Lower lobe of right lung (tissue), 2 donors: ENCODE measurements at regions not wholly inside any gene's neighbourhood (a gene's known extent, or its start where the extent isn't known, plus 50 kb on each side); places are given as distances from the start of the nearest gene placed in this dataset.
"Not testable (repeated sequence)": the region's sequence is repeated elsewhere in the genome, so short reads cannot be mapped to it uniquely, and the experiment has no call there.

ENCODE experiments used
- ATAC-seq, 2 donors: fragments of 200-7000 bp; cut with Tn5 transposase; one replicate each; pipeline ENCODE4 v1.9.1; 2020 to 2022; ENCODE audit warnings: mild to moderate bottlenecking in 2 of 2, moderate library complexity in 2 of 2
- DNase-seq: peaks from one replicate; pipeline ENCODE4 v3.0.0-alpha.2; 2020
- H3K27ac ChIP-seq: fragments of 200-600 bp; one replicate; pipeline ENCODE4 v1.8.0; 2022
- H3K27me3 ChIP-seq: fragments of 200-600 bp; one replicate; pipeline ENCODE4 v1.8.0; 2022; ENCODE audit warnings: low read depth
- H3K36me3 ChIP-seq: fragments of 200-600 bp; one replicate; pipeline ENCODE4 v1.8.0; 2022; ENCODE audit warnings: mild to moderate bottlenecking
- H3K4me1 ChIP-seq: fragments of 200-600 bp; one replicate; pipeline ENCODE4 v1.8.0; 2022
- H3K4me3 ChIP-seq: fragments of 200-600 bp; one replicate; pipeline ENCODE4 v1.8.0; 2022; ENCODE audit warnings: mild to moderate bottlenecking
- H3K9me3 ChIP-seq: fragments of 200-600 bp; one replicate; pipeline ENCODE4 v1.8.0; 2022
- intact Hi-C: fragments of 100-400 bp; cut with DNase I; formaldehyde crosslinking; loops from one replicate; pipeline ENCODE4 v1.11.0; 2022
- TF ChIP-seq, protein P1 (sequence below): fragments of 200-600 bp; IDR thresholded peaks from one replicate; pipeline ENCODE4 v1.8.0; 2022; ENCODE audit warnings: antibody characterized with exemption, mild to moderate bottlenecking
- donor health status: DM: no; HTN: yes; CAD: no; lungs with severe emphysema.

DNA sequence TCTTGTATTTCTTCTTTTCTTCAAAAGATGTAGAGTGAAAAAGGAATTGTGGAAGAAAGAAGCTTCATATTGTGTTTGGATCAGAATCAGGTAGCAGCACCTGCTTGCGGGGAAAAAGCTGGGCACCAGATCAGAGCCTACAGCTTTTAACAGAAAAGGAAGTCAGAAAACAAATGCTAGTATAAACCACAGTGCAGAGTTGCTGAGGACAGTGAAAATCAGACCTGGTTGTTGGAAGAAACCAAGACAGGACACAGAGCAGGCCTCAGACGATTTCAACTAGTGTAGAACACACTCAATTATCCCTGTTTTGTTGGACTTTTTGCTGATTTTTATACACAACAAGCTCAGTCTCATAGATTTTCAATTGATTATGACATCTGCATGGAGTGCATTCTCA lies 221.4 kb downstream of the PTN start:
- H3K36me3 ChIP-seq, result no peaks in the 10 kb centered on the region
- H3K27me3 ChIP-seq, result no peaks in the 10 kb centered on the region
- no peak for ATAC-seq
- H3K4me3 ChIP-seq, result no peak overlapping the region
- TF ChIP-seq, protein P1, sequence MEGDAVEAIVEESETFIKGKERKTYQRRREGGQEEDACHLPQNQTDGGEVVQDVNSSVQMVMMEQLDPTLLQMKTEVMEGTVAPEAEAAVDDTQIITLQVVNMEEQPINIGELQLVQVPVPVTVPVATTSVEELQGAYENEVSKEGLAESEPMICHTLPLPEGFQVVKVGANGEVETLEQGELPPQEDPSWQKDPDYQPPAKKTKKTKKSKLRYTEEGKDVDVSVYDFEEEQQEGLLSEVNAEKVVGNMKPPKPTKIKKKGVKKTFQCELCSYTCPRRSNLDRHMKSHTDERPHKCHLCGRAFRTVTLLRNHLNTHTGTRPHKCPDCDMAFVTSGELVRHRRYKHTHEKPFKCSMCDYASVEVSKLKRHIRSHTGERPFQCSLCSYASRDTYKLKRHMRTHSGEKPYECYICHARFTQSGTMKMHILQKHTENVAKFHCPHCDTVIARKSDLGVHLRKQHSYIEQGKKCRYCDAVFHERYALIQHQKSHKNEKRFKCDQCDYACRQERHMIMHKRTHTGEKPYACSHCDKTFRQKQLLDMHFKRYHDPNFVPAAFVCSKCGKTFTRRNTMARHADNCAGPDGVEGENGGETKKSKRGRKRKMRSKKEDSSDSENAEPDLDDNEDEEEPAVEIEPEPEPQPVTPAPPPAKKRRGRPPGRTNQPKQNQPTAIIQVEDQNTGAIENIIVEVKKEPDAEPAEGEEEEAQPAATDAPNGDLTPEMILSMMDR, result no peak
- no peaks in the 10 kb centered on the region for H3K4me1 ChIP-seq
- H3K9me3 ChIP-seq, result no peaks in the 10 kb centered on the region
- DNase-seq, result no peak
- no peak overlapping the region for H3K27ac ChIP-seq
- intact Hi-C loops, result no loop called here

DNA sequence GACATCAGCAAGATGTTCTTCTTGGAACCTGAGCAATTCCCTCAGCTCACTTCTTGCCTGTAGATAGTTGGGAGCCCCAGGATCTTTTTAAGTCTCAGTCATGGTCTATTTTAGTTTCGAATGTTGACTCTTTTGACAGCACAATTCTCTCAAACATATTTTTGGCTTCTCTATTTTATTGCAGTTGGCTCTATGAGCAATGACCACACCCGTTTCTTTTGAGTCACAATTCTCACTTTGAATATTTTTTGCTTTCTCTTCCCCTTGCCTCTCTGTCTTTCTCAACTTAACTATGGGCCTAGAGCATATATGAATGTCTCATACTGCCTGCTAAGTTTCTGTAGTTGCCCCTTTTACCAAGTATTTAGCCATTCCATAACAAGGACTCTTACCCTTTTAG lies 222.8 kb downstream of the PTN start:
- Histone ChIP-seq H3K4me1 (no peaks in the 10 kb centered on the region), H3K4me3 (no peak overlapping the region), H3K27me3 (no peaks in the 10 kb centered on the region), H3K9me3 (no peaks in the 10 kb centered on the region), H3K36me3 (no peaks in the 10 kb centered on the region), H3K27ac (no peak overlapping the region)
- intact Hi-C loops, result no loop called here
- TF ChIP-seq, protein P1, result no peak
- no peak for DNase-seq
- ATAC-seq, result no peak

DNA sequence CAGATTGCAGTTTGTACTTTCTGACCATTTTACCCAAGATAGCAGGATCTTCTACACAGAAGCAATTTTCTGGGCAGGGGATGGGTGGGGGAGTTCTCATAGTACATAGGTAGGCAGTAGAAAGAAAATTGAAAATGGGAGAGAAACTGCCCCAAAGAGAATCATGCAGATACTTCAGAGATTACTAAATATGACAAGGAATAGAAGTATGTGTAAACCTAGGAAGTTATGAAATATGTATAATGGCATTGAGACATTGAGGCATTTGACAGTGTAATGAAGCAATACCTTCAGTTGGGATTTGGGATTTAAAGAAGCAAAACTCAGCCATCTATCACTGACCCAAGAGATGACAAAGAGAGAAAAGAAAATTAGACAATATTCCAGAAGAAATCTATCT lies 233.0 kb downstream of the PTN start:
- no peaks in the 10 kb centered on the region for H3K36me3 ChIP-seq
- H3K9me3 ChIP-seq, result no peaks in the 10 kb centered on the region
- intact Hi-C loops, result no loop called here
- DNase-seq (no peak), ATAC-seq (no peak)
- H3K4me3 ChIP-seq, result no peak overlapping the region
- H3K27ac ChIP-seq, result no peak overlapping the region
- no peaks in the 10 kb centered on the region for H3K27me3 ChIP-seq
- H3K4me1 ChIP-seq, result no peaks in the 10 kb centered on the region
- TF ChIP-seq, protein P1, result no peak

DNA sequence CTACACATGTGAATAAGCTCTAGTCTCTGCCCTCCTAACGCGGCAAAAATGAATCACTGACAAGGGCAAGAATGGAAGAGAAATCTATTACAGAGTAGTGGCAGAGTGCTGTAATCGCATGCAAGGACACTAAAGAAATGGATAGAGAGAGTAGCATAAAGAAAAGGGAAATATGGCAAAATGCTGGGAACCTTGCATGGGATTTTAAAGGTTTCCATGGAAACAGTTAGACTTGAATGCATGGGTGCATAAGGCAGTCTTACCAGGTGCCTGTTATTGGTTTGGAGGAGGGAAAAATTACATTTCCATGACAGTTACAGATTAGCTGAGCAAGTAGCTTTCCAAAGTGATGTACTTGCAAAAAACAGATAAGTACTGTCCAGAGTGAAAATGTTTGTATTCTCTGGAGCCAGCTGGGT lies 233.4 kb downstream of the PTN start:
- TF ChIP-seq, protein P1, result no peak
- Histone ChIP-seq H3K4me1 (no peaks in the 10 kb centered on the region), H3K27me3 (no peaks in the 10 kb centered on the region), H3K4me3 (no peak overlapping the region), H3K36me3 (no peaks in the 10 kb centered on the region), H3K27ac (no peak overlapping the region), H3K9me3 (no peaks in the 10 kb centered on the region)
- ATAC-seq (no peak), DNase-seq (no peak)
- intact Hi-C loops, result no loop called here

DNA sequence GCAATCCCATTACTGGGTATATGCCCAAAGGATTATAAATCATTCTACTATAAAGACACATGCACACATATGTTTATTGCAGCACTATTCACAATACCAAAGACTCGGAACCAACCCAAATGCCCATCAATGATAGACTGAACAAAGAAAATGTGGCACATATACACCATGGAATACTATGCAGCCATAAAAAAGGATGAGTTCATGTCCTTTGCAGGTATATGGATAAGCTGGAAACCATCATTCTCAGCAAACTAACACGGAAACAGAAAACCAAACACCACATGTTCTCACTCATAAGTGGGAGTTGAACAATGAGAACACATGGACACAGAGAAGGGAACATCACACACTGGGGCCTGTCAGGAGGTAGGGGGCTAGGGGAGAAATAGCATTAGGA lies 235.7 kb downstream of the PTN start:
- H3K27ac ChIP-seq, DNase-seq, H3K27me3 ChIP-seq, ATAC-seq, H3K36me3 ChIP-seq, H3K4me3 ChIP-seq, H3K9me3 ChIP-seq, H3K4me1 ChIP-seq, intact Hi-C loops: not testable (repeated sequence)

DNA sequence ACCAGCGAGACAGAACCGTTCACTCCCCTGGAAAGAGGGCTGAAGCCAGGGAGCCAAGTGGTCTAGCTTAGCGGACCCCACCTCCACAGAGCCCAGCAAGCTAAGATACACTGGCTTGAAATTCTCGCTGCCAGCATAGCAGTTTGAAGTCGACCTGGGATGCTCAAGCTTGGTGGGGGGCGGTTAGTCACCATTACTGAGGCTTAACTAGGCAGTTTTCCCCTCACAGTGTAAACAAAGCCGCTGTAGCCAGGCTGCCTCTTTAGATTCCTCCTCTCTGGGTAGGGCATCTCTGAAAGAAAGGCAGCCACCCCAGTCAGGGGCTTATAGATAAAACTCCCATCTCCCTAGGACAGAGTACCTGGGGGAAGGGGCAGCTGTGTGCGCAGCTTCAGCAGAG lies 235.1 kb downstream of the CHRM2 start:
- H3K27me3 ChIP-seq, H3K27ac ChIP-seq, DNase-seq, intact Hi-C loops, ATAC-seq, H3K36me3 ChIP-seq, H3K9me3 ChIP-seq, H3K4me1 ChIP-seq, H3K4me3 ChIP-seq: not testable (repeated sequence)

DNA sequence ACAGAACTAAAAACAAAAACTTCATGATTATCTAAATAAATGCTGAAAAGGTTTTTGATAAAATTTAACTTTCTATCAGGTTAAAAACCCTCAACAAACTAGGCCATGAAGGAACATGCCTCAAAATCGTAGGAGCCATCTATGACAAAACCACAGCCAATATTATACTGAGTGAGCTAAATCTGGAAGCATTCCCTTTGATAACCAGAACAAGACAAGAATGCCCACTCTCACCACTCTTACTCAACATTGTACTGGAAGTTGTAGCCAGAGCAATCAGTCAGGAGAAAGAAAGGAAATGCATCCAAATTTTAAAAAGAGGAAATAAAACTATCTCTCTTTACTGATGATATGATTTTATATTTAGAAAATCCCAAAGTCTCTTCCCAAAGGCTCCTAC lies 228.7 kb downstream of the CHRM2 start:
- ATAC-seq (no peak), DNase-seq (no peak)
- no peaks in the 10 kb centered on the region for H3K4me1 ChIP-seq
- H3K36me3 ChIP-seq, result no peaks in the 10 kb centered on the region
- H3K27me3 ChIP-seq, result no peaks in the 10 kb centered on the region
- TF ChIP-seq, protein P1, result no peak
- H3K9me3 ChIP-seq, result no peaks in the 10 kb centered on the region
- no peak overlapping the region for H3K27ac ChIP-seq
- intact Hi-C loops, result no loop called here
- no peak overlapping the region for H3K4me3 ChIP-seq
